Type B pancreatic cell (in vitro differentiated cells): ENCODE measurements at regions not wholly inside any gene's neighbourhood (a gene's known extent, or its start where the extent isn't known, plus 50 kb on each side); places are given as distances from the start of the nearest gene placed in this dataset.

Experiments used
- DNase-seq: peaks from one replicate; pipeline ENCODE4 v3.0.0; 2021; ENCODE audit warnings: mixed read lengths; ENCODE audit not compliant: unreplicated experiment; ENCODE audit errors: extremely low spot score
- H3K27ac Mint-ChIP-seq: 2 replicates; pipeline ENCODE4 v1.8.0; 2021; ENCODE audit warnings: mild to moderate bottlenecking, mixed read lengths
- H3K27me3 Mint-ChIP-seq: 2 replicates; pipeline ENCODE4 v1.8.0; 2021; ENCODE audit warnings: mixed read lengths
- H3K36me3 Mint-ChIP-seq: 2 replicates; pipeline ENCODE4 v1.8.0; 2021; ENCODE audit warnings: mixed read lengths
- H3K4me1 Mint-ChIP-seq: one replicate; pipeline ENCODE4 v1.8.0; 2021; ENCODE audit warnings: mixed read lengths; ENCODE audit not compliant: unreplicated experiment
- H3K4me3 Mint-ChIP-seq: 2 replicates; pipeline ENCODE4 v1.8.0; 2021; ENCODE audit warnings: mild to moderate bottlenecking, mixed read lengths
- H3K9me3 Mint-ChIP-seq: 2 replicates; pipeline ENCODE4 v1.8.0; 2021; ENCODE audit warnings: mixed read lengths
- CTCF ChIP-seq: fragments of 200-600 bp; sonication (generic); conservative IDR thresholded peaks from 2 replicates; pipeline ENCODE4 v1.5.0; 2021; ENCODE audit warnings: antibody characterized with exemption, mild to moderate bottlenecking

GRCh38 chr3:18672561-18672960, 247.4 kb upstream of the SATB1 start:
- no peak for DNase-seq
- Mint-ChIP-seq H3K36me3 (no peaks in the 10 kb centered on the region), H3K4me1 (no peaks in the 10 kb centered on the region), H3K27ac (no peak overlapping the region), H3K4me3 (no peak overlapping the region), H3K9me3 (peaks cover 4% of the 10 kb centered on the region), H3K27me3 (no peaks in the 10 kb centered on the region)
- no peak for TF ChIP-seq CTCF

GRCh38 chr3:18670759-18671158, 245.6 kb upstream of the SATB1 start:
- no peaks in the 10 kb centered on the region for H3K36me3 Mint-ChIP-seq
- no peak for TF ChIP-seq CTCF
- H3K27ac Mint-ChIP-seq = no peak overlapping the region
- H3K27me3 Mint-ChIP-seq = no peaks in the 10 kb centered on the region
- peaks cover 4% of the 10 kb centered on the region for H3K9me3 Mint-ChIP-seq
- no peaks in the 10 kb centered on the region for H3K4me1 Mint-ChIP-seq
- H3K4me3 Mint-ChIP-seq = no peak overlapping the region
- no peak for DNase-seq

- Mint-ChIP-seq H3K27me3 (no peaks in the 10 kb centered on the region), H3K27ac (no peak overlapping the region), H3K9me3 (peaks cover 4% of the 10 kb centered on the region), H3K4me3 (no peak overlapping the region), H3K4me1 (no peaks in the 10 kb centered on the region), H3K36me3 (no peaks in the 10 kb centered on the region)
- no peak for TF ChIP-seq CTCF
- DNase-seq = no peak
Measured at GRCh38 chr3:18669374-18669773, 244.2 kb upstream of the SATB1 start.

GRCh38 chr3:18667552-18667951, 242.4 kb upstream of the SATB1 start:
- Mint-ChIP-seq H3K4me1 (no peaks in the 10 kb centered on the region), H3K27ac (no peak overlapping the region), H3K9me3 (peaks cover 4% of the 10 kb centered on the region), H3K27me3 (no peaks in the 10 kb centered on the region), H3K36me3 (no peaks in the 10 kb centered on the region), H3K4me3 (no peak overlapping the region)
- no peak for TF ChIP-seq CTCF
- no peak for DNase-seq

- no peaks in the 10 kb centered on the region for H3K36me3 Mint-ChIP-seq
- no peaks in the 10 kb centered on the region for H3K4me1 Mint-ChIP-seq
- H3K27me3 Mint-ChIP-seq = no peaks in the 10 kb centered on the region
- H3K9me3 Mint-ChIP-seq = peaks cover 4% of the 10 kb centered on the region
- DNase-seq = no peak
- no peak overlapping the region for H3K4me3 Mint-ChIP-seq
- H3K27ac Mint-ChIP-seq = no peak overlapping the region
- no peak for TF ChIP-seq CTCF
Measured at GRCh38 chr3:18666655-18667054, 241.5 kb upstream of the SATB1 start.

GRCh38 chr3:18660059-18660458, 234.9 kb upstream of the SATB1 start:
- no peak overlapping the region for H3K4me3 Mint-ChIP-seq
- H3K36me3 Mint-ChIP-seq = no peaks in the 10 kb centered on the region
- H3K9me3 Mint-ChIP-seq = no peaks in the 10 kb centered on the region
- TF ChIP-seq CTCF = no peak
- H3K27ac Mint-ChIP-seq = no peak overlapping the region
- peaks cover 4% of the 10 kb centered on the region for H3K4me1 Mint-ChIP-seq
- no peaks in the 10 kb centered on the region for H3K27me3 Mint-ChIP-seq
- DNase-seq = no peak
